ENCODE measurements at regions not wholly inside any gene's neighbourhood (a gene's known extent, or its start where the extent isn't known, plus 50 kb on each side); places are given as distances from the start of the nearest gene placed in this dataset.

- DNase-seq, result no peak
- Mint-ChIP-seq H3K4me1 (ENCODE audit: low read depth, unreplicated experiment) (no peaks in the 10 kb centered on the region), H3K9me3 (ENCODE audit: unreplicated experiment) (no peaks in the 10 kb centered on the region), H3K27me3 (ENCODE audit: unreplicated experiment) (no peaks in the 10 kb centered on the region), H3K27ac (ENCODE audit: unreplicated experiment) (no peak overlapping the region), H3K4me3 (ENCODE audit: unreplicated experiment) (no peak overlapping the region), H3K36me3 (ENCODE audit: unreplicated experiment) (peaks cover 9% of the 10 kb centered on the region)
- TF ChIP-seq CTCF (IDR thresholded peaks at IDR 0.05; ENCODE audit: partially characterized antibody, unreplicated experiment), result no peak
Measured at GRCh38 chr1:219313961-219314360, 140.3 kb downstream of the LYPLAL1 start.

GRCh38 chr1:219312967-219313366, 139.3 kb downstream of the LYPLAL1 start:
- H3K9me3 Mint-ChIP-seq (ENCODE audit: unreplicated experiment), result peaks cover under 1% of the 10 kb centered on the region
- TF ChIP-seq CTCF (IDR thresholded peaks at IDR 0.05; ENCODE audit: partially characterized antibody, unreplicated experiment), result no peak
- no peak overlapping the region for H3K4me3 Mint-ChIP-seq (ENCODE audit: unreplicated experiment)
- H3K27me3 Mint-ChIP-seq (ENCODE audit: unreplicated experiment), result no peaks in the 10 kb centered on the region
- DNase-seq, result no peak
- no peaks in the 10 kb centered on the region for H3K4me1 Mint-ChIP-seq (ENCODE audit: low read depth, unreplicated experiment)
- peaks cover 10% of the 10 kb centered on the region for H3K36me3 Mint-ChIP-seq (ENCODE audit: unreplicated experiment)
- H3K27ac Mint-ChIP-seq (ENCODE audit: unreplicated experiment), result no peak overlapping the region

- no peak for TF ChIP-seq CTCF (IDR thresholded peaks at IDR 0.05; ENCODE audit: partially characterized antibody, unreplicated experiment)
- Mint-ChIP-seq H3K36me3 (ENCODE audit: unreplicated experiment) (peaks cover 14% of the 10 kb centered on the region), H3K27me3 (ENCODE audit: unreplicated experiment) (no peaks in the 10 kb centered on the region), H3K4me3 (ENCODE audit: unreplicated experiment) (no peak overlapping the region), H3K4me1 (ENCODE audit: low read depth, unreplicated experiment) (no peaks in the 10 kb centered on the region), H3K9me3 (ENCODE audit: unreplicated experiment) (peaks cover 3% of the 10 kb centered on the region), H3K27ac (ENCODE audit: unreplicated experiment) (no peak overlapping the region)
- no peak for DNase-seq
Measured at GRCh38 chr1:219310181-219310728, 136.6 kb downstream of the LYPLAL1 start.

- H3K27me3 Mint-ChIP-seq (ENCODE audit: unreplicated experiment), result no peaks in the 10 kb centered on the region
- no peak for DNase-seq
- peaks cover 14% of the 10 kb centered on the region for H3K36me3 Mint-ChIP-seq (ENCODE audit: unreplicated experiment)
- H3K4me1 Mint-ChIP-seq (ENCODE audit: low read depth, unreplicated experiment), result no peaks in the 10 kb centered on the region
- TF ChIP-seq CTCF (IDR thresholded peaks at IDR 0.05; ENCODE audit: partially characterized antibody, unreplicated experiment), result no peak
- H3K4me3 Mint-ChIP-seq (ENCODE audit: unreplicated experiment), result no peak overlapping the region
- H3K9me3 Mint-ChIP-seq (ENCODE audit: unreplicated experiment), result peaks cover 3% of the 10 kb centered on the region
- no peak overlapping the region for H3K27ac Mint-ChIP-seq (ENCODE audit: unreplicated experiment)
Measured at GRCh38 chr1:219308367-219308766, 134.7 kb downstream of the LYPLAL1 start.

- Mint-ChIP-seq H3K27ac (ENCODE audit: unreplicated experiment) (no peak overlapping the region), H3K27me3 (ENCODE audit: unreplicated experiment) (no peaks in the 10 kb centered on the region), H3K9me3 (ENCODE audit: unreplicated experiment) (peaks cover 3% of the 10 kb centered on the region), H3K4me3 (ENCODE audit: unreplicated experiment) (no peak overlapping the region), H3K4me1 (ENCODE audit: low read depth, unreplicated experiment) (no peaks in the 10 kb centered on the region), H3K36me3 (ENCODE audit: unreplicated experiment) (peaks cover 7% of the 10 kb centered on the region)
- no peak for TF ChIP-seq CTCF (IDR thresholded peaks at IDR 0.05; ENCODE audit: partially characterized antibody, unreplicated experiment)
- no peak for DNase-seq
Measured at GRCh38 chr1:219304227-219305226, 130.8 kb downstream of the LYPLAL1 start.

All from glutamatergic neuron (in vitro differentiated cells).